Esophagus muscularis mucosa (tissue), 4 donors: ENCODE measurements at regions not wholly inside any gene's neighbourhood (a gene's known extent, or its start where the extent isn't known, plus 50 kb on each side); places are given as distances from the start of the nearest gene placed in this dataset.

ENCODE experiments used
- DNase-seq: peaks from one replicate; pipeline ENCODE4 v3.0.0-alpha.2; 2017; ENCODE audit errors: extremely low spot score
- H3K27ac ChIP-seq, 4 donors: fragments of 200-600 bp; sonication (generic); replicated peaks in 1 of 4; 1 replicate in 3 of 4; 2 replicates in 1 of 4; pipeline ENCODE4 v1.5.1; 2016 to 2019; ENCODE audit warnings: mild to moderate bottlenecking in 1 of 4
- H3K27me3 ChIP-seq, 4 donors: fragments of 200-600 bp; sonication (generic); one replicate each; pipeline versions ENCODE4 v1.5.1 to v1.6.0; 2016 to 2019
- H3K36me3 ChIP-seq, 4 donors: fragments of 200-600 bp; sonication (generic); one replicate each; pipeline ENCODE4 v1.5.1; 2016 to 2019
- H3K4me1 ChIP-seq, 4 donors: fragments of 200-600 bp; sonication (generic); one replicate each; pipeline ENCODE4 v1.5.1; 2016 to 2019
- H3K4me3 ChIP-seq, 4 donors: fragments of 200-600 bp; sonication (generic); 1 replicate in 2 of 4; 2 replicates in 2 of 4; pipeline ENCODE4 v1.5.1; 2016 to 2019; ENCODE audit warnings: mild to moderate bottlenecking in 4 of 4, moderate library complexity in 1 of 4
- H3K9me3 ChIP-seq, 4 donors: fragments of 200-600 bp; sonication (generic); 1 replicate in 3 of 4; 2 replicates in 1 of 4; pipeline ENCODE4 v1.5.1; 2016 to 2019
- CTCF ChIP-seq, 3 experiments: fragments of 200-600 bp in 2 of 3; fragments of 450-650 bp in 1 of 3; sonication (generic) in 2 of 3; IDR thresholded peaks; one replicate each; pipeline ENCODE4 v1.5.1; 2017 to 2019; ENCODE audit warnings: antibody characterized with exemption in 3 of 3, mild to moderate bottlenecking in 2 of 3, moderate library complexity in 1 of 3
- EP300 ChIP-seq: sonication (generic); formaldehyde crosslinking; IDR thresholded peaks from one replicate; pipeline ENCODE4 v1.6.1; 2017; ENCODE audit warnings: antibody characterized with exemption
- POLR2A ChIP-seq: fragments of 450-650 bp; IDR thresholded peaks from one replicate; pipeline ENCODE4 v1.6.1; 2017; ENCODE audit warnings: antibody characterized with exemption, moderate library complexity, mild to moderate bottlenecking, low read depth
- POLR2AphosphoS5 ChIP-seq, 2 donors: sonication (generic); formaldehyde crosslinking; IDR thresholded peaks; one replicate each; pipeline ENCODE4 v1.6.1; 2017; ENCODE audit warnings: antibody characterized with exemption in 2 of 2
- WGBS: methylation state at CpG from one replicate; pipeline ENCODE4 v1.1.5; 2018; 5-methylcytosine and 5-hydroxymethylcytosine counted together
- intact Hi-C: fragments of 100-400 bp; cut with DNase I; formaldehyde crosslinking; loops from one replicate; pipeline ENCODE4 v1.15.1; 2023

- Histone ChIP-seq H3K27ac (no peak overlapping the region), H3K4me3 (no peak overlapping the region), H3K9me3 (no peaks in the 10 kb centered on the region), H3K4me1 (no peaks in the 10 kb centered on the region), H3K36me3 (no peaks in the 10 kb centered on the region), H3K27me3 (no peaks in the 10 kb centered on the region)
- 75% methylated on average over 3 of the region's 3 CpGs for WGBS
- no peak for TF ChIP-seq CTCF (IDR thresholded peaks at IDR 0.05)
- no peak for TF ChIP-seq EP300
- no peak for TF ChIP-seq POLR2AphosphoS5 (IDR thresholded peaks at IDR 0.05)
- no peak for TF ChIP-seq POLR2A
- DNase-seq, result no peak
- intact Hi-C loops, result no loop called here
These were observed 540.7 kb downstream of the GATA3 start for GRCh38 chr10:8595140-8595539.

GRCh38 chr10:8596929-8597472 is 542.5 kb downstream of the GATA3 start:
- 64% methylated on average over 5 of the region's 5 CpGs for WGBS

GRCh38 chr10:8600192-8600591 is 545.7 kb downstream of the GATA3 start:
- TF ChIP-seq EP300 (no peak), POLR2AphosphoS5 (IDR thresholded peaks at IDR 0.05) (no peak), POLR2A (no peak), CTCF (IDR thresholded peaks at IDR 0.05) (no peak)
- H3K27me3 ChIP-seq, result no peaks in the 10 kb centered on the region
- DNase-seq, result no peak
- intact Hi-C loops, result no loop called here
- 93% methylated on average over 3 of the region's 3 CpGs for WGBS
- H3K36me3 ChIP-seq, result no peaks in the 10 kb centered on the region
- no peak overlapping the region for H3K4me3 ChIP-seq
- H3K9me3 ChIP-seq, result peaks cover 0 to 5% (median 3%) of the 10 kb centered on the region in 4 donors
- no peaks in the 10 kb centered on the region for H3K4me1 ChIP-seq
- no peak overlapping the region for H3K27ac ChIP-seq

More at GRCh38 chr10:8596929-8597472, 542.5 kb downstream of the GATA3 start:
- TF ChIP-seq CTCF (IDR thresholded peaks at IDR 0.05) (no peak), EP300 (no peak), POLR2AphosphoS5 (IDR thresholded peaks at IDR 0.05) (no peak), POLR2A (no peak)
- H3K4me1 ChIP-seq, result no peaks in the 10 kb centered on the region
- DNase-seq, result no peak
- intact Hi-C loops, result no loop called here
- H3K9me3 ChIP-seq, result peaks cover 0 to 4% (median 0%) of the 10 kb centered on the region in 4 donors
- no peak overlapping the region for H3K27ac ChIP-seq
- no peaks in the 10 kb centered on the region for H3K36me3 ChIP-seq
- H3K4me3 ChIP-seq, result no peak overlapping the region
- H3K27me3 ChIP-seq, result no peaks in the 10 kb centered on the region

- intact Hi-C loops, result no loop called here
- no peaks in the 10 kb centered on the region for H3K36me3 ChIP-seq
These were observed 548.3 kb downstream of the GATA3 start for GRCh38 chr10:8602821-8603220.

More at GRCh38 chr10:8602821-8603220, 548.3 kb downstream of the GATA3 start:
- WGBS, result 96% methylated on average over 1 of the region's 1 CpG
- DNase-seq, result no peak
- TF ChIP-seq CTCF (IDR thresholded peaks at IDR 0.05) (no peak), POLR2AphosphoS5 (IDR thresholded peaks at IDR 0.05) (no peak), POLR2A (no peak)
- H3K9me3 ChIP-seq, result peaks cover 0 to 16% (median 8%) of the 10 kb centered on the region in 4 donors
- H3K27me3 ChIP-seq, result no peaks in the 10 kb centered on the region
- H3K4me1 ChIP-seq, result no peaks in the 10 kb centered on the region
- no peak overlapping the region for H3K27ac ChIP-seq
- no peak overlapping the region for H3K4me3 ChIP-seq
